GM23338 (cell line): ENCODE measurements at regions not wholly inside any gene's neighbourhood (a gene's known extent, or its start where the extent isn't known, plus 50 kb on each side); places are given as distances from the start of the nearest gene placed in this dataset.

ENCODE experiments used
- ATAC-seq: fragments of 200-7000 bp; cut with Tn5 transposase; 3 replicates; pipeline ENCODE4 v1.9.1; 2020
- DNase-seq: peaks from one replicate; pipeline ENCODE4 v3.0.0-alpha.2; 2015; ENCODE audit warnings: low spot score
- H2AFZ ChIP-seq: fragments of 200-600 bp; sonication (generic); 2 replicates; pipeline ENCODE4 v1.8.0; 2016; ENCODE audit warnings: antibody characterized with exemption, mild to moderate bottlenecking, moderate library complexity
- H3F3A ChIP-seq: fragments of 200-600 bp; sonication (generic); replicated peaks from 2 replicates; pipeline ENCODE4 v1.8.0; 2017; ENCODE audit warnings: antibody characterized with exemption, mixed run types, low read depth
- H3K27ac ChIP-seq: fragments of 200-600 bp; sonication (generic); 2 replicates; pipeline ENCODE4 v1.6.1; 2016; ENCODE audit warnings: low read depth
- H3K27me3 ChIP-seq: fragments of 200-600 bp; sonication (generic); 2 replicates; pipeline ENCODE4 v1.8.0; 2016; ENCODE audit warnings: mild to moderate bottlenecking, mixed run types, moderate library complexity; ENCODE audit not compliant: insufficient read depth
- H3K36me3 ChIP-seq: fragments of 200-600 bp; sonication (generic); 2 replicates; pipeline ENCODE4 v1.8.0; 2016; ENCODE audit warnings: mild to moderate bottlenecking; ENCODE audit not compliant: insufficient read depth
- H3K4me1 ChIP-seq: fragments of 200-600 bp; sonication (generic); 2 replicates; pipeline ENCODE4 v1.8.0; 2016; ENCODE audit warnings: mild to moderate bottlenecking, moderate library complexity; ENCODE audit not compliant: insufficient read depth
- H3K4me2 ChIP-seq: fragments of 200-600 bp; sonication (generic); 2 replicates; pipeline ENCODE4 v1.7.1; 2017; ENCODE audit warnings: mixed run types
- H3K4me3 ChIP-seq: fragments of 200-600 bp; sonication (generic); 2 replicates; pipeline ENCODE4 v1.6.1; 2016; ENCODE audit warnings: mixed run types
- H3K79me2 ChIP-seq: fragments of 200-600 bp; sonication (generic); replicated peaks from 2 replicates; pipeline ENCODE4 v1.8.0; 2017; ENCODE audit warnings: mild to moderate bottlenecking; ENCODE audit not compliant: insufficient read depth
- H3K9me2 ChIP-seq: fragments of 200-600 bp; sonication (generic); 2 replicates; pipeline ENCODE4 v1.8.0; 2017; ENCODE audit not compliant: insufficient read depth
- H4K20me1 ChIP-seq: fragments of 200-600 bp; sonication (generic); replicated peaks from 2 replicates; pipeline ENCODE4 v1.8.0; 2017; ENCODE audit warnings: mild to moderate bottlenecking; ENCODE audit not compliant: insufficient read depth
- H3K27ac Mint-ChIP-seq: 2 replicates; pipeline ENCODE4 v1.8.0; 2020; ENCODE audit warnings: inconsistent platforms, mild to moderate bottlenecking, moderate library complexity, mixed read lengths
- H3K27me3 Mint-ChIP-seq: 3 replicates; pipeline ENCODE4 v1.8.0; 2022; ENCODE audit warnings: low read depth, mild to moderate bottlenecking, moderate library complexity, mixed read lengths, inconsistent platforms; ENCODE audit not compliant: insufficient read depth, poor library complexity
- H3K36me3 Mint-ChIP-seq: 3 replicates; pipeline ENCODE4 v1.8.0; 2021; ENCODE audit warnings: low read depth, mild to moderate bottlenecking, inconsistent platforms, moderate library complexity, mixed read lengths
- H3K4me1 Mint-ChIP-seq: 3 replicates; pipeline ENCODE4 v1.8.0; 2020; ENCODE audit warnings: mild to moderate bottlenecking, inconsistent platforms, mixed read lengths
- H3K4me3 Mint-ChIP-seq: 3 replicates; pipeline ENCODE4 v1.8.0; 2021; ENCODE audit warnings: moderate library complexity, mild to moderate bottlenecking, inconsistent platforms, mixed read lengths
- H3K9me3 Mint-ChIP-seq: 3 replicates; pipeline ENCODE4 v1.8.0; 2020; ENCODE audit warnings: moderate library complexity, mild to moderate bottlenecking, inconsistent platforms, mixed read lengths
- CREB1 ChIP-seq: fragments of 250-450 bp; sonication (Bioruptor Pico); IDR thresholded peaks from 2 replicates; pipeline ENCODE4 v1.5.0; 2020; ENCODE audit warnings: low read depth, mild to moderate bottlenecking, moderate library complexity
- CTCF ChIP-seq, 2 experiments: fragments of 200-600 bp in 1 of 2; sonication (generic) in 1 of 2; conservative IDR thresholded peaks; 2 replicates each; pipeline versions ENCODE4 v1.5.1 to v1.6.1; 2016 to 2017; ENCODE audit warnings: antibody characterized with exemption in 2 of 2, low read depth in 2 of 2, mild to moderate bottlenecking in 2 of 2, moderate library complexity in 1 of 2
- ETS1 ChIP-seq: IDR thresholded peaks from 2 replicates; pipeline ENCODE4 v1.6.1; 2016; ENCODE audit warnings: antibody characterized with exemption
- EZH2phosphoT487 ChIP-seq: fragments of 200-600 bp; sonication (generic); IDR thresholded peaks from one replicate; pipeline ENCODE4 v1.8.1; 2018; ENCODE audit warnings: antibody characterized with exemption; ENCODE audit not compliant: unreplicated experiment
- JUNB ChIP-seq: IDR thresholded peaks from one replicate; pipeline ENCODE4 v1.6.1; 2016; ENCODE audit warnings: antibody characterized with exemption; ENCODE audit not compliant: unreplicated experiment
- REST ChIP-seq: IDR thresholded peaks from one replicate; pipeline ENCODE4 v1.6.1; 2018; ENCODE audit warnings: antibody characterized with exemption; ENCODE audit not compliant: unreplicated experiment
- ZNF114 ChIP-seq: fragments of 250-450 bp; sonication (Bioruptor Pico); IDR thresholded peaks from 2 replicates; pipeline ENCODE4 v1.5.0; 2020; ENCODE audit warnings: mild to moderate bottlenecking, moderate library complexity
- ZNF462 ChIP-seq: fragments of 250-450 bp; sonication (Bioruptor Pico); IDR thresholded peaks from 2 replicates; pipeline ENCODE4 v1.5.0; 2020; ENCODE audit warnings: mild to moderate bottlenecking, moderate library complexity

GRCh38 chr1:235054936-235055335 lies 73.7 kb downstream of the TOMM20 start (continued):
- TF ChIP-seq REST (no peak), EZH2phosphoT487 (no peak), CREB1 (CRISPR knock-in tag) (no peak), ETS1 (no peak)

GRCh38 chr1:235054466-235054865 lies 74.2 kb downstream of the TOMM20 start:
- Histone ChIP-seq H3K4me3 (no peak overlapping the region), H3K27me3 (no peaks in the 10 kb centered on the region), H3K79me2 (no peaks in the 10 kb centered on the region), H3K36me3 (no peaks in the 10 kb centered on the region), H3F3A (no peaks in the 10 kb centered on the region), H3K4me1 (0 out of 2 replicates have a peak, but pooled peaks cover 3% of the 10 kb centered on the region), H3K4me2 (no peak overlapping the region), H3K27ac (no peak overlapping the region), H4K20me1 (no peaks in the 10 kb centered on the region), H3K9me2 (no peaks in the 10 kb centered on the region), H2AFZ (no peak overlapping the region)
- ATAC-seq (no peak), DNase-seq (no peak)
- H3K36me3 Mint-ChIP-seq: no peaks in the 10 kb centered on the region; the same call in 2 of the 3 replicates
- H3K27ac Mint-ChIP-seq: no peak overlapping the region
- H3K4me3 Mint-ChIP-seq: no peak overlapping the region
- peaks cover 21% of the 10 kb centered on the region for H3K4me1 Mint-ChIP-seq
- no peaks in the 10 kb centered on the region; the same call in 2 of the 3 replicates for H3K9me3 Mint-ChIP-seq
- H3K27me3 Mint-ChIP-seq: no peaks in the 10 kb centered on the region
- TF ChIP-seq ZNF114 (CRISPR knock-in tag): no peak
- TF ChIP-seq EZH2phosphoT487: no peak
- no peak for TF ChIP-seq ZNF462 (CRISPR knock-in tag)
- TF ChIP-seq JUNB: no peak
- TF ChIP-seq REST: no peak
- no peak for TF ChIP-seq CTCF (conservative IDR thresholded peaks at IDR 0.05; ENCODE audit: low read depth in 2 of 2)
